Naive thymus-derived CD8-positive, alpha-beta T cell (primary cell): ENCODE measurements at regions not wholly inside any gene's neighbourhood (a gene's known extent, or its start where the extent isn't known, plus 50 kb on each side); places are given as distances from the start of the nearest gene placed in this dataset.

Source experiments
- ATAC-seq, 2 donors: fragments of 150-1000 bp; cut with Tn5 transposase in 1 of 2; sonication (Bioruptor Pico), chemical (Tn5 transposase) in 1 of 2; 1 replicate in 1 of 2; 2 replicates in 1 of 2; pipeline ENCODE4 v1.10.0; 2021; ENCODE audit warnings: mild to moderate bottlenecking in 2 of 2, moderate library complexity in 2 of 2
- POLR2A ChIA-PET: fragments of 350-600 bp; sonication (Branson Sonifier 250); formaldehyde crosslinking; loops from one replicate; lab custom pipeline; 2021; ENCODE audit warnings: antibody characterized with exemption; lab: Charles Lee
- DNase-seq, 10 donors: peaks; one replicate each; pipeline versions ENCODE4 v3.0.0 to v3.0.0-alpha.2; 2020 to 2022
- H3K27ac Mint-ChIP-seq, 10 donors: one replicate each; pipeline ENCODE4 v1.8.0; 2020 to 2022; ENCODE audit warnings: mild to moderate bottlenecking in 10 of 10, mixed read lengths in 10 of 10, moderate library complexity in 4 of 10, inconsistent platforms in 1 of 10
- H3K27me3 Mint-ChIP-seq, 5 donors: one replicate each; pipeline ENCODE4 v1.8.0; 2021 to 2022; ENCODE audit warnings: mixed read lengths in 5 of 5
- H3K36me3 Mint-ChIP-seq, 3 donors: one replicate each; pipeline ENCODE4 v1.8.0; 2020 to 2022; ENCODE audit warnings: mixed read lengths in 3 of 3, mild to moderate bottlenecking in 2 of 3, inconsistent platforms in 1 of 3
- H3K4me1 Mint-ChIP-seq, 4 donors: one replicate each; pipeline ENCODE4 v1.8.0; 2021 to 2022; ENCODE audit warnings: mixed read lengths in 4 of 4
- H3K4me3 Mint-ChIP-seq, 10 donors: one replicate each; pipeline ENCODE4 v1.8.0; 2020 to 2022; ENCODE audit warnings: mild to moderate bottlenecking in 10 of 10, mixed read lengths in 10 of 10, moderate library complexity in 6 of 10, inconsistent platforms in 1 of 10
- H3K9me3 Mint-ChIP-seq, 9 donors: one replicate each; pipeline ENCODE4 v1.8.0; 2020 to 2022; ENCODE audit warnings: mixed read lengths in 9 of 9, mild to moderate bottlenecking in 3 of 9, inconsistent platforms in 1 of 9, moderate library complexity in 1 of 9

- ATAC-seq: no peak
- Mint-ChIP-seq H3K9me3 (no peaks in the 10 kb centered on the region), H3K27ac (no peak overlapping the region), H3K36me3 (no peaks in the 10 kb centered on the region), H3K4me1 (peaks cover 0 to 3% (median 1%) of the 10 kb centered on the region in 4 donors), H3K27me3 (peaks cover 0 to 11% (median 4%) of the 10 kb centered on the region in 5 donors), H3K4me3 (no peak overlapping the region)
- POLR2A ChIA-PET: no interaction called here
- DNase-seq: no peak
These were observed 350.8 kb downstream of the CYRIA start for GRCh38 chr2:16314691-16315457.

- POLR2A ChIA-PET: no interaction called here
- no peaks in the 10 kb centered on the region for H3K9me3 Mint-ChIP-seq
- H3K4me3 Mint-ChIP-seq: no peak overlapping the region
- peaks cover 0 to 11% (median 4%) of the 10 kb centered on the region in 5 donors for H3K27me3 Mint-ChIP-seq
- H3K36me3 Mint-ChIP-seq: no peaks in the 10 kb centered on the region
- H3K4me1 Mint-ChIP-seq: peaks cover 0 to 3% (median 1%) of the 10 kb centered on the region in 4 donors
- ATAC-seq: no peak
- no peak overlapping the region for H3K27ac Mint-ChIP-seq
- DNase-seq: no peak
These were observed 351.6 kb downstream of the CYRIA start for GRCh38 chr2:16314001-16314400.

- no peak for ATAC-seq
- POLR2A ChIA-PET: no interaction called here
- DNase-seq: no peak
- H3K9me3 Mint-ChIP-seq: no peaks in the 10 kb centered on the region
- H3K27ac Mint-ChIP-seq: no peak overlapping the region
- no peaks in the 10 kb centered on the region for H3K36me3 Mint-ChIP-seq
- no peak overlapping the region for H3K4me3 Mint-ChIP-seq
- H3K4me1 Mint-ChIP-seq: peaks cover 0 to 3% (median 1%) of the 10 kb centered on the region in 4 donors
- peaks cover 0 to 11% (median 4%) of the 10 kb centered on the region in 5 donors for H3K27me3 Mint-ChIP-seq
These were observed 352.2 kb downstream of the CYRIA start for GRCh38 chr2:16313235-16313975.

- Mint-ChIP-seq H3K9me3 (no peaks in the 10 kb centered on the region), H3K27ac (no peak overlapping the region), H3K36me3 (no peaks in the 10 kb centered on the region), H3K4me1 (no peaks in the 10 kb centered on the region), H3K27me3 (peaks cover 0 to 11% (median 4%) of the 10 kb centered on the region in 5 donors), H3K4me3 (no peak overlapping the region)
- ATAC-seq (no peak), DNase-seq (no peak)
- POLR2A ChIA-PET: no interaction called here
These were observed 352.9 kb downstream of the CYRIA start for GRCh38 chr2:16312771-16313170.

- Mint-ChIP-seq H3K4me3 (no peak overlapping the region), H3K9me3 (no peaks in the 10 kb centered on the region), H3K4me1 (no peaks in the 10 kb centered on the region), H3K27me3 (peaks cover 0 to 11% (median 4%) of the 10 kb centered on the region in 5 donors), H3K27ac (no peak overlapping the region), H3K36me3 (no peaks in the 10 kb centered on the region)
- POLR2A ChIA-PET: interaction anchor here (0.7 kb wide), 1 partner anchor 10 kb away, joined by 3 read pairs; no protein-coding TSS in a partner anchor
- DNase-seq (no peak), ATAC-seq (no peak)
These were observed 353.9 kb downstream of the CYRIA start for GRCh38 chr2:16311521-16312440.

GRCh38 chr2:16308816-16309215 is 356.8 kb downstream of the CYRIA start:
- POLR2A ChIA-PET: interaction anchor here (0.7 kb wide), 1 partner anchor 139 kb away, joined by 3 read pairs; no protein-coding TSS in a partner anchor

GRCh38 chr2:16304876-16305590 is 360.6 kb downstream of the CYRIA start:
- DNase-seq (no peak), ATAC-seq (no peak)
- POLR2A ChIA-PET: no interaction called here
- Mint-ChIP-seq H3K27me3 (peaks cover 7 to 39% (median 25%) of the 10 kb centered on the region in 5 donors), H3K27ac (no peak overlapping the region), H3K9me3 (peaks cover 0 to 8% (median 5%) of the 10 kb centered on the region in 9 donors), H3K4me1 (peaks cover 9 to 10% (median 10%) of the 10 kb centered on the region in 4 donors), H3K36me3 (peaks cover 0 to 3% (median 0%) of the 10 kb centered on the region in 3 donors), H3K4me3 (no peak overlapping the region)

More at GRCh38 chr2:16308816-16309215, 356.8 kb downstream of the CYRIA start:
- H3K27me3 Mint-ChIP-seq: peaks cover 4 to 23% (median 14%) of the 10 kb centered on the region in 5 donors
- H3K4me1 Mint-ChIP-seq: peaks cover 0 to 2% (median 0%) of the 10 kb centered on the region in 4 donors
- ATAC-seq (no peak), DNase-seq (no peak)
- no peak overlapping the region for H3K4me3 Mint-ChIP-seq
- no peaks in the 10 kb centered on the region for H3K36me3 Mint-ChIP-seq
- H3K9me3 Mint-ChIP-seq: no peaks in the 10 kb centered on the region
- H3K27ac Mint-ChIP-seq: no peak overlapping the region

GRCh38 chr2:16303761-16304160 is 361.9 kb downstream of the CYRIA start:
- no peak for ATAC-seq
- Mint-ChIP-seq H3K9me3 (peaks cover 0 to 8% (median 5%) of the 10 kb centered on the region in 9 donors), H3K27ac (no peak overlapping the region), H3K4me1 (peaks cover 9 to 10% (median 10%) of the 10 kb centered on the region in 4 donors), H3K27me3 (peaks cover 7 to 39% (median 25%) of the 10 kb centered on the region in 5 donors), H3K36me3 (peaks cover 0 to 3% (median 0%) of the 10 kb centered on the region in 3 donors), H3K4me3 (peak overlapping the region in 3 of 10 donors; percentile 32 to 76 (median 52))
- no peak for DNase-seq
- POLR2A ChIA-PET: no interaction called here

GRCh38 chr2:16303273-16303577 is 362.4 kb downstream of the CYRIA start:
- Mint-ChIP-seq H3K4me3 (peak overlapping the region in 9 of 10 donors; percentile 3 to 76 (median 34)), H3K9me3 (peaks cover 0 to 8% (median 5%) of the 10 kb centered on the region in 9 donors), H3K4me1 (peaks cover 9 to 10% (median 10%) of the 10 kb centered on the region in 4 donors), H3K36me3 (peaks cover 0 to 3% (median 0%) of the 10 kb centered on the region in 3 donors), H3K27ac (peak overlapping the region in 3 of 10 donors; percentile 29 to 79 (median 42)), H3K27me3 (peaks cover 7 to 40% (median 25%) of the 10 kb centered on the region in 5 donors)
- POLR2A ChIA-PET: no interaction called here
- ATAC-seq (no peak), DNase-seq (no peak)

- POLR2A ChIA-PET: no interaction called here
- Mint-ChIP-seq H3K27me3 (peaks cover 7 to 39% (median 27%) of the 10 kb centered on the region in 5 donors), H3K4me3 (peak overlapping the region in 9 of 10 donors; percentile 3 to 76 (median 34)), H3K27ac (peak overlapping the region in 2 of 10 donors; percentile 42 to 79), H3K9me3 (peaks cover 0 to 8% (median 5%) of the 10 kb centered on the region in 9 donors), H3K4me1 (peaks cover 9 to 10% (median 10%) of the 10 kb centered on the region in 4 donors), H3K36me3 (peaks cover 0 to 3% (median 0%) of the 10 kb centered on the region in 3 donors)
- ATAC-seq: no peak
- DNase-seq: no peak
These were observed 362.3 kb downstream of the MYCN start for GRCh38 chr2:16302431-16303272.

- H3K4me1 Mint-ChIP-seq: peaks cover 9 to 10% (median 10%) of the 10 kb centered on the region in 4 donors
These were observed 361.6 kb downstream of the MYCN start for GRCh38 chr2:16301961-16302360.

More at GRCh38 chr2:16301961-16302360, 361.6 kb downstream of the MYCN start:
- no peak overlapping the region for H3K4me3 Mint-ChIP-seq
- ATAC-seq (no peak), DNase-seq (no peak)
- H3K36me3 Mint-ChIP-seq: peaks cover 0 to 3% (median 0%) of the 10 kb centered on the region in 3 donors
- H3K9me3 Mint-ChIP-seq: peaks cover 0 to 8% (median 5%) of the 10 kb centered on the region in 9 donors
- H3K27ac Mint-ChIP-seq: no peak overlapping the region
- peaks cover 7 to 39% (median 27%) of the 10 kb centered on the region in 5 donors for H3K27me3 Mint-ChIP-seq
- POLR2A ChIA-PET: no interaction called here
